Skin epidermis (tissue), 12 donors: ENCODE measurements at regions not wholly inside any gene's neighbourhood (a gene's known extent, or its start where the extent isn't known, plus 50 kb on each side); places are given as distances from the start of the nearest gene placed in this dataset.

Source experiments
- H3K27ac ChIP-seq, 21 experiments: fragments of 200-600 bp; sonication (generic) in 11 of 21; one replicate each; pipeline ENCODE4 v1.5.0; 2020; ENCODE audit warnings: mild to moderate bottlenecking in 3 of 21, inconsistent platforms in 2 of 21, moderate library complexity in 2 of 21
- H3K4me3 ChIP-seq, 7 experiments: fragments of 200-600 bp; sonication (generic) in 2 of 7; one replicate each; pipeline ENCODE4 v1.5.0; 2020; ENCODE audit warnings: inconsistent platforms in 2 of 7, mild to moderate bottlenecking in 2 of 7, moderate library complexity in 1 of 7

DNA sequence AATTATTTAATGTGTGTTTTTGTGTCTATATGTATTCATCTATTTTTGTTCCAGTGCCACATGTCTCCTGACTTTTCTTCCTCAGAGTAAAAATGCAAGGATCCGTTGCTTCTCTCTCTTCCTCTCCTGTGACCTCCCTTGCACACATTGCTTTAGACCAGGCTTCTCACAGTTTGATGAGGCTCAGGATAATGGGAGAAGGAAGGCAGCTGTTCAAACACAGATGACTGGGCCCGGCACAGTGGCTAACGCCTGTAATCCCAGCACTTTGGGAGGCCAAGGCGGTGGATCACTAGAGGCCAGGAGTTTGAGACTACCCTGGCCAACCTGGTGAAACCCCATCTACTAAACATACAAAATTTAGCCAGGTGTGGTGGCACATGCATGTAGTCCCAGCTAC, 241.9 kb downstream of the SAMD5 start:
- Histone ChIP-seq H3K4me3 (no peak overlapping the region), H3K27ac (no peak overlapping the region)

- no peak overlapping the region for H3K4me3 ChIP-seq
- no peak overlapping the region for H3K27ac ChIP-seq
These were observed 242.7 kb downstream of the SAMD5 start for GRCh38 chr6:147751232-147751631.

DNA sequence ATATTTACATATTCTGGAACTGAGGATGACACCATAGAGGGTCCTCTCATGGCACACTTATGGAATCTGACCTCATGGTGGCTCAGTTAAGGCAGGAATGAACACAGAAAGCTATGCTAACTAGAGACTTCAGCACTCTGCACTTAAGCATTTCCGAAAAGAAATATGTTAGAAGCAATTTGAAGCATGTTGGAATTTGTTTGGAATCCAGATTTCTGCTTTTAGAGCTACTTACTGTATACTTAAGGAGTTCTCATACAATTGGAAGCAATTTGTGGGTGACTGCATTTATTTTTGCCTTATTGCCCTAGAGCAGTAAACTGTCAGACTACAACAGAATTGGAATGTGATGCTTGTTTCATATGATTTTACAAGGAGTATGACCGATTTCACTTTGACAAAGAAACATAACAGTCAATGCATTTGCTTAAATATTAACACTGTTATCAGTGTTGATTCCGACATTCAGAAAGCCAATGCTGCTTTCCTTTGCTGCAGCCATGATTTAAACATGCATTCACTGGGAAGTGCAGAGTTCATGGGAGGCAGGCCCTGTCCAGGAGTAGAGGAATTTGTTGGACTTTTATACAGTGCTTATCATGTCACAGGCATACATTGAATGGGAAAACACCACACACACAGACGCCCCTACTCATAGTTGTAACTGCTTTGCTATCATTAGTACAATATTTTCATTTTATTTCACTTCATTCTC, 244.4 kb downstream of the SAMD5 start:
- Histone ChIP-seq H3K4me3 (no peak overlapping the region), H3K27ac (no peak overlapping the region)

- no peak overlapping the region for H3K27ac ChIP-seq
- no peak overlapping the region for H3K4me3 ChIP-seq
These were observed 247.5 kb downstream of the SAMD5 start for GRCh38 chr6:147755999-147756398.

GRCh38 chr6:147756891-147757290, 248.4 kb downstream of the SAMD5 start:
- H3K27ac ChIP-seq: no peak overlapping the region
- H3K4me3 ChIP-seq: no peak overlapping the region

- Histone ChIP-seq H3K27ac (no peak overlapping the region), H3K4me3 (no peak overlapping the region)
These were observed 248.8 kb downstream of the SAMD5 start for GRCh38 chr6:147757291-147757690.

DNA sequence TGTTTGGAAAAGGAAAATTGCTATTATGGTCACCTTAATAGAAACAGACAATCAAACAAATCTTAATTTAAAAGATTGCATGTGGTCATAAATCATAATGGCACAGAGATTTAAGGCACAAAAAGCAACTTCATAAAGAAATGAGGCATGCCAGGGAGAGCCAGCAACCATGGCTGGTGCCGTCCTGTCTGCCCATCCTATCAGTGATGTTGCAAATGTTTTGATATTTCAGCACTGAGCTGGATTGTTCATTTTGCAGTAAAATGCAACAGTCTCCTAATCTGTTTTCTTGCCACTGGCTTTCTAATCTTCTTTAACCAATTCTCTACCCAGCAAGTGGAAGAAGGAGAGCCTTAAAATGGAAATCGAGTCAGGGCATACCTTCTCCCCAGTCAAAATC, 249.8 kb downstream of the SAMD5 start:
- Histone ChIP-seq H3K27ac (peak overlapping the region in 1 of 21 experiments; percentile 4), H3K4me3 (no peak overlapping the region)

DNA sequence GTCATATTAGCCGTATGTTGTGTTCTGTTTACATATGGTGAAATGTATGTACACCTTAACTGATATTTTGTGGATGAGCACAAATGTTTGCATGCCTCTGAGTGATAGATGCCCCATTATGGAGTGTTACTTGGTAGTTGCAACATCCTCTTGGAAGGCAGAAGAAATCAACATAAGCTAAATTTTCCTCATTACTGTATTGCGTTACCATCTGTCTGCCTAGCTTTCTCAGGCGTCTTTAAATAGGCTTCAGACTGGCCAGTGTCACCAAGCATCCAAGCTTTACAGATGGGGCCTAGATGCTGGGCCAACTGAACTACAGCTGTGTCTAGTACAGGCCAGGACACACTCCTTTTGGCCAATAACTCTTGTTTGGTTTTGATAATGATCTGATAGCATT, 250.6 kb downstream of the SAMD5 start:
- peak overlapping the region in 1 of 21 experiments; percentile 46 for H3K27ac ChIP-seq

DNA sequence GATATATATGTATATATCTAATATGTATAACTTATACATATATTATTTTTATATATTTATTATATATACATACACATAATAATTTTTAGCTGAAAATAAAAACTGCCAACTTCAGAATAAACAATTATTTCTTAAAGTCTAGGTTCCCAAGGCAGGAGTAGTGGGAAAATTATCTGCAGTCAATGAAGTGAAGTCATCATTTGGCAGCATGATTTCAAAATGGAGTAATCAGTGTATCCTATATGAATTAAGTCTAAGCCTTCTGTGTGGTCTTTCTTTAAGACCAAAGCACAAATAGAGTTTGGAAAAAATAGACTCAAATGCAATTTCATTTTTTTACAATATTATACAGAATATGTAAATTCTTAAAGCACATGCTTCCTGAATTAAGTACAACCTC, 251.0 kb downstream of the SAMD5 start:
- no peak overlapping the region for H3K27ac ChIP-seq
- no peak overlapping the region for H3K4me3 ChIP-seq

More for the DNA sequence above, 250.6 kb downstream of the SAMD5 start:
- H3K4me3 ChIP-seq: no peak overlapping the region

- Histone ChIP-seq H3K4me3 (no peak overlapping the region), H3K27ac (no peak overlapping the region)
These were observed 257.1 kb downstream of the SAMD5 start for GRCh38 chr6:147765541-147765940.

GRCh38 chr6:147768969-147769368, 260.5 kb downstream of the SAMD5 start:
- Histone ChIP-seq H3K4me3 (no peak overlapping the region), H3K27ac (no peak overlapping the region)

- Histone ChIP-seq H3K4me3 (no peak overlapping the region), H3K27ac (no peak overlapping the region)
These were observed 261.1 kb downstream of the SAMD5 start for GRCh38 chr6:147769496-147770087.

DNA sequence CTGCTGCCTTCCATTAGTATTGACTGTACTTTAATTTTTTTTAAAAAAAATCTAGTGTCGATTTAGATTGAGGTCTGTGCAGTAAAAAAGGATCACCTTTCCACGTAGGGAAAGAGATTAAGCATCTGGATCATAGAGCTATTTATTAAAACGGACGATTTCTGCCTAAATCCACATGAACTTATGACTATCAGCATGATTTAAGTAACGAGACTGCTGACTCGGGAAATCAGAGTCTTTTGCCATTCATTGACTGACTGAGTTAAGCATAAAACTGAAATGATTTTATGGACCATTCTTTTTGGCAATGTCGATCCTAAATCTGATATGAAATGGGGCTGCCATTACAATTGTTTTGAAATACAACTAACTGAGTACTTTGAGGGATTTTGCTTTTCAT, 261.7 kb downstream of the SAMD5 start:
- no peak overlapping the region for H3K27ac ChIP-seq
- H3K4me3 ChIP-seq: no peak overlapping the region

- H3K4me3 ChIP-seq: no peak overlapping the region
- H3K27ac ChIP-seq: no peak overlapping the region
These were observed 264.2 kb downstream of the SAMD5 start for GRCh38 chr6:147772724-147773123.

- H3K4me3 ChIP-seq: no peak overlapping the region
- no peak overlapping the region for H3K27ac ChIP-seq
These were observed 266.4 kb downstream of the SAMD5 start for GRCh38 chr6:147774856-147775255.

- H3K27ac ChIP-seq: no peak overlapping the region
- H3K4me3 ChIP-seq: no peak overlapping the region
These were observed 268.2 kb downstream of the SAMD5 start for GRCh38 chr6:147776631-147777213.

DNA sequence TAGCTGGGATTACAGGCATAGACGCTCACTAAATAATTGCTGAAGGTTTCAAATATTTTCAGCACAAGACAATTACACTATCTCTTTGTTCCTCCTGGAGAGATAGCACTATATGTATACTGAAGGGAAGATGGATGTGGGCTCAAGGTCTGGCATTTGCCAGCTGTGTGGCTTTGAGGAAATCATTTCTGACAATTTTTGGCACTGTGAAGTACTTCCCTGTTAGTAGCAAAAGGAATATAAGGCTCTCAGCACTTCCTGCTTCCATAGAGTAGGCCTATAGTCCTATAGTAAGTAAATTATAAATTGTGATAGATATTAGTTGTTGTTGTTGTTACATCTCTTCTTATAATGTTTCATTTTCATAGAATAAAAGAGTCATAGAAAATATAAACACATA, 271.1 kb downstream of the SAMD5 start:
- H3K4me3 ChIP-seq: no peak overlapping the region
- H3K27ac ChIP-seq: no peak overlapping the region

DNA sequence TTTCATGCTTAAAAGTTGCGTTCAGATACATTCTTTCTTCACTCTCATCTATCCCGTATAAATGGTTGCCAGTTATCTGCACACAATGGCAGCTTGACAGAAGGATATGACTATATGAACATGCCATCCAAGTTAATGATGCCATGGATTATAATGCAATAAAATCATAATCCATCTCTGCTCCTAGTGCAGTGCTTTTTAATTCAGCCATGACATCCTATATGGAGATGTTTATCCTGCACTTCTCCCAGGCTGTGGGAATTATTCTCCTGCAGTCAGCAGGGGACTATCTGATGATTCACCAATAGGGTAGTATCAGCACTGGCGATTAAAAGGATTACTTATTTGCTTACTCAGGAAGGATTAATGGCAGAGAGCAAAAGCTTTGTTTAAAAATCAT, 273.8 kb downstream of the SAMD5 start:
- Histone ChIP-seq H3K4me3 (no peak overlapping the region), H3K27ac (no peak overlapping the region)

- Histone ChIP-seq H3K4me3 (no peak overlapping the region), H3K27ac (no peak overlapping the region)
These were observed 275.9 kb downstream of the SAMD5 start for GRCh38 chr6:147784371-147784770.

GRCh38 chr6:147787417-147787816, 278.9 kb downstream of the SAMD5 start:
- Histone ChIP-seq H3K4me3 (no peak overlapping the region), H3K27ac (no peak overlapping the region)

- no peak overlapping the region for H3K4me3 ChIP-seq
- no peak overlapping the region for H3K27ac ChIP-seq
These were observed 281.0 kb downstream of the SAMD5 start for GRCh38 chr6:147789430-147789947.
